Smooth muscle cell (in vitro differentiated cells): ENCODE measurements at regions not wholly inside any gene's neighbourhood (a gene's known extent, or its start where the extent isn't known, plus 50 kb on each side); places are given as distances from the start of the nearest gene placed in this dataset.

ENCODE experiments used
- DNase-seq: peaks from one replicate; lab custom pipeline; 2025; ENCODE audit not compliant: unreplicated experiment; lab: John Stamatoyannopoulos, UW
- H2AFZ ChIP-seq: fragments of 200-600 bp; sonication (generic); 2 replicates; pipeline ENCODE4 v1.6.0; 2016; ENCODE audit warnings: antibody characterized with exemption, low read depth, mild to moderate bottlenecking
- H3F3A ChIP-seq: fragments of 200-600 bp; sonication (generic); 2 replicates; pipeline ENCODE4 v1.6.0; 2017; ENCODE audit warnings: antibody characterized with exemption, low read depth
- H3K27ac ChIP-seq: fragments of 200-600 bp; sonication (generic); 2 replicates; pipeline ENCODE4 v1.5.1; 2016; ENCODE audit warnings: low read depth, mild to moderate bottlenecking
- H3K27me3 ChIP-seq: fragments of 200-600 bp; sonication (generic); 2 replicates; pipeline ENCODE4 v1.6.1; 2016; ENCODE audit warnings: low read depth, mild to moderate bottlenecking
- H3K36me3 ChIP-seq: fragments of 200-600 bp; sonication (generic); 2 replicates; pipeline ENCODE4 v1.5.1; 2016; ENCODE audit warnings: low read depth
- H3K4me1 ChIP-seq: fragments of 200-600 bp; sonication (generic); 2 replicates; pipeline ENCODE4 v1.5.1; 2016; ENCODE audit warnings: low read depth
- H3K4me2 ChIP-seq: fragments of 200-600 bp; sonication (generic); 2 replicates; pipeline ENCODE4 v1.6.0; 2016; ENCODE audit warnings: mild to moderate bottlenecking
- H3K4me3 ChIP-seq: fragments of 200-600 bp; sonication (generic); 2 replicates; pipeline ENCODE4 v1.5.1; 2016; ENCODE audit warnings: mild to moderate bottlenecking
- H3K79me2 ChIP-seq: fragments of 200-600 bp; sonication (generic); 2 replicates; pipeline ENCODE4 v1.6.0; 2016; ENCODE audit warnings: low read depth, mild to moderate bottlenecking
- H3K9ac ChIP-seq: fragments of 200-600 bp; sonication (generic); 2 replicates; pipeline ENCODE4 v1.6.0; 2016; ENCODE audit warnings: low read depth
- H3K9me3 ChIP-seq: fragments of 200-600 bp; sonication (generic); replicated peaks from 2 replicates; pipeline ENCODE4 v1.5.1; 2016; ENCODE audit warnings: low read depth
- H4K20me1 ChIP-seq: fragments of 200-600 bp; sonication (generic); 2 replicates; pipeline ENCODE4 v1.6.0; 2016; ENCODE audit warnings: low read depth
- WGBS: methylation state at CpG from one replicate; pipeline ENCODE4 v1.1.7; 2016; ENCODE audit warnings: low lambda C conversion rate; 5-methylcytosine and 5-hydroxymethylcytosine counted together
- TF ChIP-seq, protein P1 (sequence below): fragments of 200-600 bp; sonication (generic); IDR thresholded peaks from 2 replicates; pipeline ENCODE4 v1.5.1; 2017; ENCODE audit warnings: borderline replicate concordance, mild to moderate bottlenecking, antibody characterized with exemption; ENCODE audit not compliant: insufficient read depth, poor library complexity, severe bottlenecking

DNA sequence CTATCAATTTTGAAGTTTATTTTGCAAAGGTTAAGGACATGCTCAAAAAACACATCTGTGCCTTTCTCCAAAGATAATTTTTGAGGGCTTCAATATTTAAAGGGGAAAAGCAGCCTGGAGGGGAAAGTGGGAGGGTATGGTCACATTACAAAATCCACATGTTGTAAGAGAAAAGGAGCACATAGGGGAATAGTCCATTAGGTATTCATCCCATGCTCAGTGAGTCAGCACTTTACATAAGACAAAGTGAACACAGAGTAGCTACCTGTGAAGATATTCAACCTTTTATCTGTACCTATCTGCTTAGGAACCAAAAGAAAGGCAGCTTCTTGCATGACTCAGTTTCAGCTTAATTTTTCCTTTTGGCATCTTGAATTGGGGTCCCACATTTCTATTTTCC lies 932.0 kb downstream of the SLITRK6 start:
- Histone ChIP-seq H3K4me2 (no peak overlapping the region), H3K79me2 (no peaks in the 10 kb centered on the region), H4K20me1 (no peaks in the 10 kb centered on the region), H3K9me3 (no peaks in the 10 kb centered on the region), H3K27ac (peak overlapping the region; percentile 35), H3K4me1 (peaks cover 4% of the 10 kb centered on the region), H3F3A (no peaks in the 10 kb centered on the region), H3K9ac (no peak overlapping the region), H2AFZ (peak overlapping the region; percentile 28), H3K4me3 (no peak overlapping the region), H3K27me3 (no peaks in the 10 kb centered on the region), H3K36me3 (no peaks in the 10 kb centered on the region)
- no peak for DNase-seq
- TF ChIP-seq, protein P1, sequence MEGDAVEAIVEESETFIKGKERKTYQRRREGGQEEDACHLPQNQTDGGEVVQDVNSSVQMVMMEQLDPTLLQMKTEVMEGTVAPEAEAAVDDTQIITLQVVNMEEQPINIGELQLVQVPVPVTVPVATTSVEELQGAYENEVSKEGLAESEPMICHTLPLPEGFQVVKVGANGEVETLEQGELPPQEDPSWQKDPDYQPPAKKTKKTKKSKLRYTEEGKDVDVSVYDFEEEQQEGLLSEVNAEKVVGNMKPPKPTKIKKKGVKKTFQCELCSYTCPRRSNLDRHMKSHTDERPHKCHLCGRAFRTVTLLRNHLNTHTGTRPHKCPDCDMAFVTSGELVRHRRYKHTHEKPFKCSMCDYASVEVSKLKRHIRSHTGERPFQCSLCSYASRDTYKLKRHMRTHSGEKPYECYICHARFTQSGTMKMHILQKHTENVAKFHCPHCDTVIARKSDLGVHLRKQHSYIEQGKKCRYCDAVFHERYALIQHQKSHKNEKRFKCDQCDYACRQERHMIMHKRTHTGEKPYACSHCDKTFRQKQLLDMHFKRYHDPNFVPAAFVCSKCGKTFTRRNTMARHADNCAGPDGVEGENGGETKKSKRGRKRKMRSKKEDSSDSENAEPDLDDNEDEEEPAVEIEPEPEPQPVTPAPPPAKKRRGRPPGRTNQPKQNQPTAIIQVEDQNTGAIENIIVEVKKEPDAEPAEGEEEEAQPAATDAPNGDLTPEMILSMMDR, result no peak

DNA sequence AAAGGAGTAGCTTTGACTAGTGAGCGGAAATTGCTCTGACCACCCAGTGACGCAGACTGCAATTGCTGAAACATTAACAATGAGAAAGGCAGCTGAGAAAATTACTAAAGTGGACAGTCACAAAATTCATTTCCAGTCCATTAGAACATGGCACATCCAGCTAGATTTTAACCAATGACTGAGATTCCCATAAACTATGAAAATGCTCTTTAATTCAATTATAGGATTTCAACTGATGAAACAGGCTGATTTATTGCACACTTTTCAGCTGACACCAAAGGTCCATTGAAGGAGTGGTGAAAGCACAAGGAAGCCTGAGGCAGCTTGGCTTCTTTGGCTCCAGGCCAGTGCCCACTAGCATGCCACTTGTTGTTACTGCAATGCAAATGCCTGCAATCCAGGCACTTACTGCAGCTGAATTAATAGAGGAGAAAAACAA lies 933.4 kb downstream of the SLITRK6 start:
- Histone ChIP-seq H3K4me2 (no peak overlapping the region), H3K9me3 (no peaks in the 10 kb centered on the region), H3K4me3 (no peak overlapping the region), H3K4me1 (peaks cover 4% of the 10 kb centered on the region), H3K36me3 (no peaks in the 10 kb centered on the region), H3K27ac (no peak overlapping the region), H2AFZ (no peak overlapping the region), H4K20me1 (no peaks in the 10 kb centered on the region), H3F3A (no peaks in the 10 kb centered on the region), H3K9ac (no peak overlapping the region), H3K79me2 (no peaks in the 10 kb centered on the region), H3K27me3 (no peaks in the 10 kb centered on the region)
- TF ChIP-seq, protein P1, result no peak
- 73% methylated on average over 2 of the region's 2 CpGs for WGBS
- no peak for DNase-seq

DNA sequence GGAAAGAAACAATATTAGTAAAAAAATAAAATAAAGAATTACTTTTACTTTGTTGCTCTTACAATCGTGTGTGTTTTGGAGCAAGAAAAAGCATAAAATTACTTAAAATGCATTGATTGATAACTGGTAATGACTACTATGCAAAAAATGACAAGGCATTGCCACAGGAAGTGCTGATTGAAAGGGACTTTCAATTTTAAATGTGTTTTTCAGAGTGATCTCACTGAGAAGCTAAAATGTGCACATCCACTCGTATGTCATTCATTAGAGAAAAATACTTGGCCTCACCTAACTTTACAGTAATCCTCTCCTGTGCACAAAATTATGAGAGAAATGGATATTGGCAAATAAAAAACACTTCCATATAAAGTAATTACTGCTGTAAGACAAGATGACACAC lies 934.9 kb downstream of the SLITRK6 start:
- no peak overlapping the region for H3K9ac ChIP-seq
- H3K79me2 ChIP-seq, result no peaks in the 10 kb centered on the region
- WGBS, result 83% methylated on average over 2 of the region's 2 CpGs
- peak overlapping the region; percentile 71 for H2AFZ ChIP-seq
- H3K4me3 ChIP-seq, result no peak overlapping the region
- no peaks in the 10 kb centered on the region for H3K36me3 ChIP-seq
- H3F3A ChIP-seq, result no peaks in the 10 kb centered on the region
- TF ChIP-seq, protein P1, result no peak
- H3K4me2 ChIP-seq, result no peak overlapping the region
- H3K27me3 ChIP-seq, result no peaks in the 10 kb centered on the region
- DNase-seq, result no peak
- peaks cover 4% of the 10 kb centered on the region for H3K4me1 ChIP-seq
- no peak overlapping the region for H3K27ac ChIP-seq
- H3K9me3 ChIP-seq, result no peaks in the 10 kb centered on the region
- no peaks in the 10 kb centered on the region for H4K20me1 ChIP-seq

DNA sequence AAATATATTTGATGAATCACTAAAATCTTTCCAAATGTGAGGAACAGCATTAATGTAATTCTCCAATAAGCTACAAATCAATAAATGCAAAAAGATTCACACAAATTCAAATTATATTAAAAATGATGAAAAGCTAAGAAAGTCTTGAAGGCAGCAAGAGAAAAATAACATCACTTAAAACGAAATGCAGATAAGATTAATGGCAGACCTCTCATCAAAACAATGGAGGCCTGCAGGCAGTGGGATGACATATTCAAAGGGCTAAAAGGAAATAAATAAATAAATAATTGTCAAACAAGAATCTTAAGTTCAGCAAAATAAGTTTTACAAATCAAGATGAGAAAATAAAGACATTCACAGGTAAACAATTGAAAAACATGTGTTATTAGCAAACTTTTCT lies 952.1 kb downstream of the SLITRK6 start:
- DNase-seq, result no peak
- Histone ChIP-seq H2AFZ (no peak overlapping the region), H3F3A (no peaks in the 10 kb centered on the region), H3K4me2 (no peak overlapping the region), H4K20me1 (no peaks in the 10 kb centered on the region), H3K9me3 (no peaks in the 10 kb centered on the region), H3K4me3 (no peak overlapping the region), H3K9ac (no peak overlapping the region), H3K79me2 (no peaks in the 10 kb centered on the region), H3K4me1 (no peaks in the 10 kb centered on the region), H3K36me3 (no peaks in the 10 kb centered on the region), H3K27me3 (no peaks in the 10 kb centered on the region), H3K27ac (no peak overlapping the region)
- TF ChIP-seq, protein P1, result no peak
- 91% methylated on average over 1 of the region's 1 CpG for whole genome bisulfite sequencing
